RWPE1 (cell line): ENCODE measurements at regions not wholly inside any gene's neighbourhood (a gene's known extent, or its start where the extent isn't known, plus 50 kb on each side); places are given as distances from the start of the nearest gene placed in this dataset.

Experiments used
- CTCF ChIA-PET: fragments of 350-600 bp; sonication (Branson Sonifier 250); formaldehyde crosslinking; extraction: SDS; loops from one replicate; lab custom pipeline; 2021; lab: Yijun Ruan, JAX
- POLR2A ChIA-PET: fragments of 400-600 bp; formaldehyde crosslinking; extraction: SDS; loops from one replicate; lab custom pipeline; 2020; ENCODE audit warnings: antibody characterized with exemption; ENCODE audit not compliant: low non-redundant PET; lab: Yijun Ruan, JAX
- DNase-seq: peaks from one replicate; pipeline ENCODE4 v3.0.0; 2012; ENCODE audit warnings: low spot score
- H3K27ac ChIP-seq: fragments of 450-650 bp; 2 replicates; pipeline ENCODE4 v1.5.1; 2017
- TF ChIP-seq, protein P1 (sequence below): fragments of 450-650 bp; conservative IDR thresholded peaks from 2 replicates; pipeline ENCODE4 v1.5.1; 2017; ENCODE audit warnings: low read depth, mild to moderate bottlenecking

DNA sequence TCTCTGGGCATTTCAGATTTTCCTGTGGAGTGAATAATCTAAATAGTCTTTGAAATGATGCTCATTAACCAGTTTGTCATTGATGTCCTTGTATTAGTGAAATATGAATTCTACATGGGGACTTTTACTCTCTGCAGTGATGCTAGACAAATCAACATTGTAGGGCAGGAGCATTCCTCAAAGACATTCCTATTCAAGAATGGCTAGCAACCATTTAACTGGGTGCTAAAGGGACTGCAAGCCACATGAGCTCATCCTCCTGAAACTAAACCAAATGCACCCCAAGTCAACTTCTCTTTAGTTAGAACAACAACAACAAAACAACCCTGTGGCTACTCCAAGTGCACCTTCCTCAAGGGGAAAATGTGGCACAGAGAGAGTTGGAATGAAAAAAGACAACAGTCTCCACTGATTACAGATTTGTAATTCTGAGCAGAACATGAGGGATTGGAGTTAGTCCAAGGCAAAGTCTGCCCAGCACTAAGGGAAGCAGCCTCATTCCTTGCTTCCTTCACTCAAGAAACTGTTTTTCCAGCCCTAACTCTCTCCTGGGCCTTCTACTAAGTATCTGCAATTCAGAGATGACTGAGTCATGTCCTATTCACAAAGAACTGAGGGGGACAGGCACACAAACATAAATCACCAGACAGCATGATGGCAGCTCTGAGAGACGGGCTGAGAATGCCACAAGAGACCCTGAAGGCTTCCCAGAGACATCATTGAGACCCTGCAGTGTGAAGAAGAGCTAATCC lies 82.0 kb upstream of the WWC1 start:
- POLR2A ChIA-PET, result no interaction called here
- CTCF ChIA-PET, result interaction anchor here (1.6 kb wide), 1 partner anchor 10 kb away, joined by 7 read pairs; no protein-coding TSS in a partner anchor
- no peak overlapping the region for H3K27ac ChIP-seq
- TF ChIP-seq, protein P1, sequence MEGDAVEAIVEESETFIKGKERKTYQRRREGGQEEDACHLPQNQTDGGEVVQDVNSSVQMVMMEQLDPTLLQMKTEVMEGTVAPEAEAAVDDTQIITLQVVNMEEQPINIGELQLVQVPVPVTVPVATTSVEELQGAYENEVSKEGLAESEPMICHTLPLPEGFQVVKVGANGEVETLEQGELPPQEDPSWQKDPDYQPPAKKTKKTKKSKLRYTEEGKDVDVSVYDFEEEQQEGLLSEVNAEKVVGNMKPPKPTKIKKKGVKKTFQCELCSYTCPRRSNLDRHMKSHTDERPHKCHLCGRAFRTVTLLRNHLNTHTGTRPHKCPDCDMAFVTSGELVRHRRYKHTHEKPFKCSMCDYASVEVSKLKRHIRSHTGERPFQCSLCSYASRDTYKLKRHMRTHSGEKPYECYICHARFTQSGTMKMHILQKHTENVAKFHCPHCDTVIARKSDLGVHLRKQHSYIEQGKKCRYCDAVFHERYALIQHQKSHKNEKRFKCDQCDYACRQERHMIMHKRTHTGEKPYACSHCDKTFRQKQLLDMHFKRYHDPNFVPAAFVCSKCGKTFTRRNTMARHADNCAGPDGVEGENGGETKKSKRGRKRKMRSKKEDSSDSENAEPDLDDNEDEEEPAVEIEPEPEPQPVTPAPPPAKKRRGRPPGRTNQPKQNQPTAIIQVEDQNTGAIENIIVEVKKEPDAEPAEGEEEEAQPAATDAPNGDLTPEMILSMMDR, result no peak
- DNase-seq, result no peak

GRCh38 chr5:168209997-168210396 lies 81.4 kb upstream of the WWC1 start:
- H3K27ac ChIP-seq, result no peak overlapping the region
- no peak for DNase-seq
- TF ChIP-seq, protein P1, result no peak
- ChIA-PET CTCF (interaction anchor here (0.7 to 1.6 kb wide), 2 partner anchors 10 to 29 kb away, joined by 3 to 7 read pairs; no protein-coding TSS in a partner anchor), POLR2A (no interaction called here)

DNA sequence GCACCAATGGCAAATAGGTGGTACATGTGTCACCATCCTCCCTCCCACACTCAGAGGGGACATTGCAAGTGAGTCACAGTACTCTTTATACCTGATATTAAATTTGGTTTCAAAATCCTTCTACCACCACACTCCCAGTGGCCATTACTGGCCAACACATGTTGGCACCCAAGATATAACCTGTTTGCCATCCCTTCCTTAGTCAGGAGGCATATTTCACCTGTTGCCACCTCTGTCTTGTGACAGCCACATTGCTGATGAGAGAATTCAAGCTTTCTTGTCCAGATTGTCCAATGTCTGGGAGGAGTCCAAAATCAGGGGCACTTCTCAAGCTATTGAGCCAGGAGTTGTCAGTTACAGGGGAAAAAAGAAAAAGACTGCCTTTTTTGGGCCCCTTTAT lies 80.2 kb upstream of the WWC1 start:
- no peak for DNase-seq
- H3K27ac ChIP-seq, result no peak overlapping the region
- TF ChIP-seq, protein P1, result no peak
- POLR2A ChIA-PET, result no interaction called here
- CTCF ChIA-PET, result interaction anchor here (0.6 to 0.7 kb wide), 2 partner anchors 25 to 41 kb away, joined by 3 read pairs; no protein-coding TSS in a partner anchor

DNA sequence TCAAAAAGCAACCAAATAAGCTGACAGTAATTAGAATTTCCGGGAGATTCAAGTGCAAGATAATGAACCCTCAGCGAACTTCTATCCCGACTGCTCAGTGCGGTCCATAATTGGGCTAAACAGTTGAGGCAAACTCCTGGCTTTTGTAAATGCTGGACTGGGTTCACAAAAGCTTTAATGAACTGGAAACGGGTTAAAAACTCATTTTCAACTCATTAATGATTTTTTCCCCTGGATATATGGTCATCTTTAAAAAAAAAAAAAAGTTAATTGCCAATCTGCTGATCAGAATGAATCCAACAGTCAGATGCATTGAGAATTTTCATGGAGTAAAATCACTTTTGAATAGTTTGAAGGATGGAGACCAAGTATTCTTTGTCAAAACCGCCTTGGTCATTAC lies 79.5 kb upstream of the WWC1 start:
- ChIA-PET CTCF (interaction anchor here (0.7 to 1.1 kb wide), 2 partner anchors 24 to 75 kb away, joined by 3 read pairs; no protein-coding TSS in a partner anchor), POLR2A (no interaction called here)
- DNase-seq, result no peak
- TF ChIP-seq, protein P1, result no peak
- H3K27ac ChIP-seq, result no peak overlapping the region

DNA sequence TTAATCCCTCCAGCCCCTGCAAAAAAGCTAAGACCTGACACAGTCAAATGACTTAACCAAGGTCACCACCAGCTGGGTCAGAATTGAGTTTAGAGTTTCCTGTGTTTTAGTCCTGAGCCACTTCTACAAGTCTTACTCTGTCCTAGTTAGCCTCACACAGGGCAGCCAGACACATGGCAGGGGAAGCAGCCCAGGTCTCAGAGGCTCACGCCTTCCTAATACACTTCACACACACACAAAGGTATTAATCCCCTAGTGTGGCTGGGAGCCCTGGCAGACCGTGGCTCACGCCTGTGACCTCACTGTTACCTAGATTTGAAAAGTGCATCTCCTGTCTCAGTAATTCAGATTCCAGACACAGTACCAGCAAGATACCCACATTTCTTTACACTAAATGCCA lies 77.4 kb upstream of the WWC1 start:
- ChIA-PET POLR2A (no interaction called here), CTCF (interaction anchor here (0.6 to 0.9 kb wide), 2 partner anchors 167 to 1279 kb away, joined by 3 to 5 read pairs; no protein-coding TSS in a partner anchor)
- TF ChIP-seq, protein P1, result no peak
- no peak for DNase-seq
- H3K27ac ChIP-seq, result no peak overlapping the region

DNA sequence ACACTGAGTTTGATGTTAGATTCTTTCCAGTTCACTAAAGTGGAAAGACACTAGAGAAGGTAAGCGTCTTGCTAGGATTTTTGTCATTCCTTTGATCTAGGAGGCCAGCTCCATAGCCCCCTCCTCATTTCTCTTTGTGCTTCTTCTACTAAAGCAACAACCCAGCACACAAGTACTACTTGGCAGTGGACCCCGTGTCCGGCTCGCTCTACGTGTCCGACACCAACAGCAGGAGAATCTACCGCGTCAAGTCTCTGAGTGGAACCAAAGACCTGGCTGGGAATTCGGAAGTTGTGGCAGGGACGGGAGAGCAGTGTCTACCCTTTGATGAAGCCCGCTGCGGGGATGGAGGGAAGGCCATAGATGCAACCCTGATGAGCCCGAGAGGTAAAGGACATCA lies 76.6 kb upstream of the WWC1 start:
- H3K27ac ChIP-seq, result no peak overlapping the region
- ChIA-PET POLR2A (no interaction called here), CTCF (interaction anchor here (0.6 kb wide), 1 partner anchor 1278 kb away, joined by 5 read pairs; no protein-coding TSS in a partner anchor)
- no peak for DNase-seq
- TF ChIP-seq, protein P1, result no peak
